ENCODE measurements at regions not wholly inside any gene's neighbourhood (a gene's known extent, or its start where the extent isn't known, plus 50 kb on each side); places are given as distances from the start of the nearest gene placed in this dataset.

DNA sequence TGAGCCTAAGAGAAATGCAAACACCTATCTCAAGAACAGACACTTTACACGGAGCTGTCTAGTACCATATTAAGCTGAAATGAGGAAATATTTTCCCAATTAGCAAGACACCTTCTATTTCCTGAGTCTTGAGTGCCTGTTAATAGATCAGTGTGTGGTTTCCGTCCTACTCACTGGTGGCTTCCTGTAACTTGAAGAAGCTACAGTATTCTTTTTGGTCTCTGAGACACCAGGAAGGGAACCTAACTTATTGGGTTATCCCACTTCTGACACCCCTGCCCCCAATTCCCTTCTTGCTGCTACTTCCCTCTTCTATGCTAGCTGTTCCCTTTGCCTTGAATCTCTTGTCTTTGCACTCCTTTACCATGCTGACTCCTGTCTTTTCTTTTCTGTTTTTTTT lies 92.7 kb downstream of the FDX1 start:
- no peak for TF ChIP-seq POLR2AphosphoS2 (IDR thresholded peaks at IDR 0.05; ENCODE audit: low read depth, low read length)
- TF ChIP-seq CTCF (IDR thresholded peaks at IDR 0.05 in 2 of 3, conservative IDR thresholded peaks at IDR 0.05 in 1 of 3; ENCODE audit: control insufficient read depth in 2 of 3, extremely low read depth in 1 of 3, insufficient read depth in 1 of 3, low read depth in 3 of 3, low read length in 3 of 3), result no peak
- TF ChIP-seq ATF3 (IDR thresholded peaks at IDR 0.05; ENCODE audit: borderline replicate concordance, extremely low read depth, low read depth, low read length), result no peak
- no peak for TF ChIP-seq EP300 (IDR thresholded peaks at IDR 0.05; ENCODE audit: borderline replicate concordance in 1 of 2, control insufficient read depth in 1 of 2, low read depth in 2 of 2, low read length in 2 of 2)
- TF ChIP-seq, protein P1, sequence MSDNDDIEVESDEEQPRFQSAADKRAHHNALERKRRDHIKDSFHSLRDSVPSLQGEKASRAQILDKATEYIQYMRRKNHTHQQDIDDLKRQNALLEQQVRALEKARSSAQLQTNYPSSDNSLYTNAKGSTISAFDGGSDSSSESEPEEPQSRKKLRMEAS (IDR thresholded peaks at IDR 0.05; ENCODE audit: low read depth, low read length), result no peak
- TF ChIP-seq KAT2A (conservative IDR thresholded peaks at IDR 0.05; ENCODE audit: control insufficient read depth, low read depth, low read length), result no peak
- no peak for TF ChIP-seq JUND (IDR thresholded peaks at IDR 0.05; ENCODE audit: low read depth, low read length)
